HG02938 (cell line): ENCODE measurements at regions not wholly inside any gene's neighbourhood (a gene's known extent, or its start where the extent isn't known, plus 50 kb on each side); places are given as distances from the start of the nearest gene placed in this dataset.

Source experiments
- ATAC-seq: cut with Tn5 transposase; IDR thresholded peaks from one replicate; pipeline ENCODE4 v1.9.1; 2021; ENCODE audit warnings: mild to moderate bottlenecking, moderate library complexity; ENCODE audit not compliant: unreplicated experiment

GRCh38 chr6:147712841-147713240 lies 204.4 kb downstream of the SAMD5 start:
- no peak for ATAC-seq

- no peak for ATAC-seq
Observed at GRCh38 chr6:147715035-147715434, 206.5 kb downstream of the SAMD5 start.

GRCh38 chr6:147716434-147716833 lies 207.9 kb downstream of the SAMD5 start:
- no peak for ATAC-seq

GRCh38 chr6:147717991-147718390 lies 209.5 kb downstream of the SAMD5 start:
- no peak for ATAC-seq

- ATAC-seq: no peak
Observed at GRCh38 chr6:147722158-147722557, 213.7 kb downstream of the SAMD5 start.

- no peak for ATAC-seq
Observed at GRCh38 chr6:147724454-147724853, 216.0 kb downstream of the SAMD5 start.

- no peak for ATAC-seq
Observed at GRCh38 chr6:147726342-147726741, 217.9 kb downstream of the SAMD5 start.

GRCh38 chr6:147728903-147729302 lies 220.4 kb downstream of the SAMD5 start:
- no peak for ATAC-seq

GRCh38 chr6:147733686-147734085 lies 225.2 kb downstream of the SAMD5 start:
- no peak for ATAC-seq

GRCh38 chr6:147734151-147734550 lies 225.7 kb downstream of the SAMD5 start:
- no peak for ATAC-seq

- no peak for ATAC-seq
Observed at GRCh38 chr6:147735924-147736323, 227.4 kb downstream of the SAMD5 start.

- ATAC-seq: no peak
Observed at GRCh38 chr6:147737115-147737514, 228.6 kb downstream of the SAMD5 start.

- no peak for ATAC-seq
Observed at GRCh38 chr6:147738099-147738498, 229.6 kb downstream of the SAMD5 start.

- ATAC-seq: no peak
Observed at GRCh38 chr6:147738516-147739162, 230.1 kb downstream of the SAMD5 start.

- ATAC-seq: no peak
Observed at GRCh38 chr6:147740326-147740725, 231.8 kb downstream of the SAMD5 start.

GRCh38 chr6:147740916-147741315 lies 232.4 kb downstream of the SAMD5 start:
- no peak for ATAC-seq

- ATAC-seq: no peak
Observed at GRCh38 chr6:147741389-147741788, 232.9 kb downstream of the SAMD5 start.

- ATAC-seq: no peak
Observed at GRCh38 chr6:147742440-147742839, 233.9 kb downstream of the SAMD5 start.

- ATAC-seq: no peak
Observed at GRCh38 chr6:147744012-147744411, 235.5 kb downstream of the SAMD5 start.

- no peak for ATAC-seq
Observed at GRCh38 chr6:147749331-147749730, 240.8 kb downstream of the SAMD5 start.

GRCh38 chr6:147750413-147750812 lies 241.9 kb downstream of the SAMD5 start:
- no peak for ATAC-seq

GRCh38 chr6:147751232-147751631 lies 242.7 kb downstream of the SAMD5 start:
- no peak for ATAC-seq

- no peak for ATAC-seq
Observed at GRCh38 chr6:147752689-147753403, 244.4 kb downstream of the SAMD5 start.
